KMS-11 (cell line): ENCODE measurements at regions not wholly inside any gene's neighbourhood (a gene's known extent, or its start where the extent isn't known, plus 50 kb on each side); places are given as distances from the start of the nearest gene placed in this dataset.

ENCODE experiments used
- H2AFZ ChIP-seq: fragments of 200-600 bp; sonication (generic); 2 replicates; pipeline ENCODE4 v1.6.1; 2016; ENCODE audit warnings: antibody characterized with exemption, mixed run types, low read depth
- H3K27ac ChIP-seq: fragments of 200-600 bp; sonication (generic); 2 replicates; pipeline ENCODE4 v1.6.1; 2016; ENCODE audit warnings: mild to moderate bottlenecking, mixed run types
- H3K27me3 ChIP-seq: fragments of 200-600 bp; sonication (generic); 2 replicates; pipeline ENCODE4 v1.6.1; 2017; ENCODE audit warnings: mild to moderate bottlenecking, low read depth, mixed run types, moderate library complexity; ENCODE audit not compliant: insufficient read depth
- H3K36me3 ChIP-seq: fragments of 200-600 bp; sonication (generic); 2 replicates; pipeline ENCODE4 v1.6.1; 2017; ENCODE audit warnings: mild to moderate bottlenecking, mixed run types; ENCODE audit not compliant: insufficient read depth
- H3K4me1 ChIP-seq: fragments of 200-600 bp; sonication (generic); 2 replicates; pipeline ENCODE4 v1.6.1; 2016; ENCODE audit warnings: mild to moderate bottlenecking, low read depth, mixed run types; ENCODE audit not compliant: poor library complexity, severe bottlenecking
- H3K4me2 ChIP-seq: fragments of 200-600 bp; sonication (generic); 2 replicates; pipeline ENCODE4 v1.7.0; 2016; ENCODE audit warnings: mild to moderate bottlenecking, mixed run types
- H3K4me3 ChIP-seq: fragments of 200-600 bp; sonication (generic); IDR thresholded peaks from 2 replicates; pipeline ENCODE4 v1.6.1; 2017; ENCODE audit warnings: low read depth, low read length, mixed read lengths; ENCODE audit not compliant: insufficient read depth
- H3K79me2 ChIP-seq: fragments of 200-600 bp; sonication (generic); 2 replicates; pipeline ENCODE4 v1.6.1; 2016; ENCODE audit warnings: low read depth, mixed run types; ENCODE audit not compliant: insufficient read depth
- H3K9ac ChIP-seq: fragments of 200-600 bp; sonication (generic); 2 replicates; pipeline ENCODE4 v1.6.1; 2016; ENCODE audit warnings: mild to moderate bottlenecking, mixed run types
- H4K20me1 ChIP-seq: fragments of 200-600 bp; sonication (generic); 2 replicates; pipeline ENCODE4 v1.6.1; 2016; ENCODE audit warnings: mild to moderate bottlenecking, mixed run types; ENCODE audit not compliant: insufficient read depth
- CTCF ChIP-seq: fragments of 200-600 bp; sonication (generic); conservative IDR thresholded peaks from 2 replicates; pipeline ENCODE4 v1.6.1; 2017; ENCODE audit warnings: low read depth, mild to moderate bottlenecking, antibody characterized with exemption, low read length, moderate library complexity, mixed read lengths

- Histone ChIP-seq H4K20me1 (no peaks in the 10 kb centered on the region), H3K27ac (no peak overlapping the region), H3K4me3 (no peak overlapping the region), H3K36me3 (no peaks in the 10 kb centered on the region), H3K4me1 (peaks cover 17% of the 10 kb centered on the region), H3K79me2 (no peaks in the 10 kb centered on the region), H3K9ac (no peak overlapping the region), H3K4me2 (no peak overlapping the region), H3K27me3 (no peaks in the 10 kb centered on the region), H2AFZ (no peak overlapping the region)
- no peak for TF ChIP-seq CTCF
Measured at GRCh38 chr10:121211446-121211845, 360.3 kb downstream of the WDR11 start.

GRCh38 chr10:121213437-121213836 is 362.3 kb downstream of the WDR11 start:
- no peak overlapping the region for H3K27ac ChIP-seq
- H3K36me3 ChIP-seq = no peaks in the 10 kb centered on the region
- peaks cover 35% of the 10 kb centered on the region for H3K4me1 ChIP-seq
- H3K4me3 ChIP-seq = no peak overlapping the region
- no peak overlapping the region for H3K4me2 ChIP-seq
- no peaks in the 10 kb centered on the region for H4K20me1 ChIP-seq
- no peak for TF ChIP-seq CTCF
- H3K9ac ChIP-seq = no peak overlapping the region
- H2AFZ ChIP-seq = no peak overlapping the region
- no peaks in the 10 kb centered on the region for H3K79me2 ChIP-seq
- no peaks in the 10 kb centered on the region for H3K27me3 ChIP-seq

- Histone ChIP-seq H3K79me2 (no peaks in the 10 kb centered on the region), H2AFZ (peak overlapping the region; percentile 43; the same call in 1 of the 2 replicates), H3K9ac (no peak overlapping the region; the same call in 1 of the 2 replicates), H3K36me3 (no peaks in the 10 kb centered on the region), H3K27me3 (no peaks in the 10 kb centered on the region), H3K4me2 (peak overlapping the region; percentile 86), H3K4me1 (peaks cover 44% of the 10 kb centered on the region), H4K20me1 (no peaks in the 10 kb centered on the region), H3K27ac (peak overlapping the region; percentile 84; the same call in 1 of the 2 replicates), H3K4me3 (no peak overlapping the region)
- no peak for TF ChIP-seq CTCF
Measured at GRCh38 chr10:121216295-121216694, 365.1 kb downstream of the WDR11 start.

- Histone ChIP-seq H3K4me3 (no peak overlapping the region), H3K4me2 (peak overlapping the region; percentile 86), H3K27ac (peak overlapping the region; percentile 84), H3K9ac (peak overlapping the region; percentile 53; the same call in 1 of the 2 replicates), H3K4me1 (peaks cover 44% of the 10 kb centered on the region), H3K27me3 (no peaks in the 10 kb centered on the region), H2AFZ (peak overlapping the region; percentile 43), H4K20me1 (no peaks in the 10 kb centered on the region), H3K36me3 (no peaks in the 10 kb centered on the region), H3K79me2 (no peaks in the 10 kb centered on the region)
- TF ChIP-seq CTCF = no peak
Measured at GRCh38 chr10:121216721-121217181, 365.6 kb downstream of the WDR11 start.
